ENCODE measurements at regions not wholly inside any gene's neighbourhood (a gene's known extent, or its start where the extent isn't known, plus 50 kb on each side); places are given as distances from the start of the nearest gene placed in this dataset.

- H3K27ac ChIP-seq (ENCODE audit: low read length), result no peak overlapping the region
- no peak overlapping the region for H3K9ac ChIP-seq (ENCODE audit: low read length)
- no peaks in the 10 kb centered on the region for H3K27me3 ChIP-seq (ENCODE audit: control insufficient read depth, insufficient read depth, low read length)
- no peak overlapping the region for H3K4me3 ChIP-seq (ENCODE audit: low read length)
- no peaks in the 10 kb centered on the region for H3K36me3 ChIP-seq (ENCODE audit: control insufficient read depth, low read depth, low read length)
- H3K4me1 ChIP-seq (ENCODE audit: control insufficient read depth, low read depth, low read length), result no peaks in the 10 kb centered on the region
- no peaks in the 10 kb centered on the region for H3K9me3 ChIP-seq (ENCODE audit: control insufficient read depth, low read depth, low read length)
These were observed 138.5 kb downstream of the WSCD1 start for GRCh38 chr17:6208608-6209180.

DNA sequence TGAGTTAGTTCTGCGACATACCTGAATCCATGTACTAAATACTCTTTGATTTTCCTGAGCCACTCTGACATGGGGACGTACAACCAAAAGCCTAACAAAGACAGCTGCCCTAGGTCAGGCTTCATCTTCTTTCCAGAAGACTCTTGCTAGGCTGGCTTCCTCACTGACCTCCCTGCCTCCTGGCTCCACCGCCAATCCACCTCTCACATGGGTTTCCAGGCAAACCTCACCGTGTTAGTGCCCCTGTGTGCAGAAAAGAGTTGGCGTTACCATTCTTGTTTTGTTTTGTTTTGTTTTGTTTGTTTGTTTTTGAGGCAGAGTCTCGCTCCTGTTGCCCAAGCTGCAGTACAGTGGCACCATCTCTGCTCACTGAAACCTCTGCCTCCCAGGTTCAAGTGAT lies 135.3 kb downstream of the WSCD1 start:
- Histone ChIP-seq H3K27me3 (ENCODE audit: control insufficient read depth, insufficient read depth, low read length) (no peaks in the 10 kb centered on the region), H3K9ac (ENCODE audit: low read length) (no peak overlapping the region), H3K4me3 (ENCODE audit: low read length) (no peak overlapping the region), H3K36me3 (ENCODE audit: control insufficient read depth, low read depth, low read length) (no peaks in the 10 kb centered on the region), H3K4me1 (ENCODE audit: control insufficient read depth, low read depth, low read length) (no peaks in the 10 kb centered on the region), H3K27ac (ENCODE audit: low read length) (no peak overlapping the region), H3K9me3 (ENCODE audit: control insufficient read depth, low read depth, low read length) (no peaks in the 10 kb centered on the region)

- H3K9ac ChIP-seq (ENCODE audit: low read length), result no peak overlapping the region
- H3K4me1 ChIP-seq (ENCODE audit: control insufficient read depth, low read depth, low read length), result no peaks in the 10 kb centered on the region
- H3K9me3 ChIP-seq (ENCODE audit: control insufficient read depth, low read depth, low read length), result no peaks in the 10 kb centered on the region
- H3K4me3 ChIP-seq (ENCODE audit: low read length), result no peak overlapping the region
- no peaks in the 10 kb centered on the region for H3K36me3 ChIP-seq (ENCODE audit: control insufficient read depth, low read depth, low read length)
- H3K27ac ChIP-seq (ENCODE audit: low read length), result no peak overlapping the region
- H3K27me3 ChIP-seq (ENCODE audit: control insufficient read depth, insufficient read depth, low read length), result no peaks in the 10 kb centered on the region
These were observed 134.9 kb downstream of the WSCD1 start for GRCh38 chr17:6205033-6205432.

GRCh38 chr17:6204203-6204722 lies 134.1 kb downstream of the WSCD1 start:
- no peaks in the 10 kb centered on the region for H3K4me1 ChIP-seq (ENCODE audit: control insufficient read depth, low read depth, low read length)
- no peaks in the 10 kb centered on the region for H3K27me3 ChIP-seq (ENCODE audit: control insufficient read depth, insufficient read depth, low read length)
- H3K36me3 ChIP-seq (ENCODE audit: control insufficient read depth, low read depth, low read length), result no peaks in the 10 kb centered on the region
- H3K27ac ChIP-seq (ENCODE audit: low read length), result no peak overlapping the region
- no peaks in the 10 kb centered on the region for H3K9me3 ChIP-seq (ENCODE audit: control insufficient read depth, low read depth, low read length)
- no peak overlapping the region for H3K9ac ChIP-seq (ENCODE audit: low read length)
- H3K4me3 ChIP-seq (ENCODE audit: low read length), result no peak overlapping the region

DNA sequence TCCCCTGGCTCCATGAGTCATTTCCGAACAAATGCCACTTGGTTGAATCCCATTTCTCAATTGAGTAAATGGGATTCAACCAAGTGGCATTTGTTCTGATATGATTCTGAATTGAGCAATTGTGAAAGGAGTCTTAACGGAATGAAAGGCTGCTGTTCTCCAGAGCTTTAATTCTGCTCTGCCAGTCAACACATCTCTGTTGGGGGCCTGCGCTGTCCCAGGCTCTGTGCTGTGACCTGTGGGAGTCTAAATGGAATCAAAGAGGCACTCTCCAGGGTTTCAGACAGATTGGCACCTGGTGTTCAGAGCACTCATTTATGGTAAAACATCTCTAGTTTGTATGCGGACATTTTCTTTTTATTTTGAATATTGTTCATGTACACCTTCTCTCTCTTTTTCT lies 126.2 kb downstream of the WSCD1 start:
- H3K27ac ChIP-seq (ENCODE audit: low read length), result no peak overlapping the region
- H3K9me3 ChIP-seq (ENCODE audit: control insufficient read depth, low read depth, low read length), result no peaks in the 10 kb centered on the region
- no peaks in the 10 kb centered on the region for H3K36me3 ChIP-seq (ENCODE audit: control insufficient read depth, low read depth, low read length)
- no peaks in the 10 kb centered on the region for H3K27me3 ChIP-seq (ENCODE audit: control insufficient read depth, insufficient read depth, low read length)
- no peak overlapping the region for H3K9ac ChIP-seq (ENCODE audit: low read length)
- H3K4me1 ChIP-seq (ENCODE audit: control insufficient read depth, low read depth, low read length), result no peaks in the 10 kb centered on the region
- H3K4me3 ChIP-seq (ENCODE audit: low read length), result no peak overlapping the region

- H3K4me1 ChIP-seq (ENCODE audit: control insufficient read depth, low read depth, low read length), result no peaks in the 10 kb centered on the region
- no peaks in the 10 kb centered on the region for H3K9me3 ChIP-seq (ENCODE audit: control insufficient read depth, low read depth, low read length)
- H3K9ac ChIP-seq (ENCODE audit: low read length), result no peak overlapping the region
- H3K27me3 ChIP-seq (ENCODE audit: control insufficient read depth, insufficient read depth, low read length), result no peaks in the 10 kb centered on the region
- H3K4me3 ChIP-seq (ENCODE audit: low read length), result no peak overlapping the region
- no peaks in the 10 kb centered on the region for H3K36me3 ChIP-seq (ENCODE audit: control insufficient read depth, low read depth, low read length)
- no peak overlapping the region for H3K27ac ChIP-seq (ENCODE audit: low read length)
These were observed 124.9 kb downstream of the WSCD1 start for GRCh38 chr17:6195123-6195522.

DNA sequence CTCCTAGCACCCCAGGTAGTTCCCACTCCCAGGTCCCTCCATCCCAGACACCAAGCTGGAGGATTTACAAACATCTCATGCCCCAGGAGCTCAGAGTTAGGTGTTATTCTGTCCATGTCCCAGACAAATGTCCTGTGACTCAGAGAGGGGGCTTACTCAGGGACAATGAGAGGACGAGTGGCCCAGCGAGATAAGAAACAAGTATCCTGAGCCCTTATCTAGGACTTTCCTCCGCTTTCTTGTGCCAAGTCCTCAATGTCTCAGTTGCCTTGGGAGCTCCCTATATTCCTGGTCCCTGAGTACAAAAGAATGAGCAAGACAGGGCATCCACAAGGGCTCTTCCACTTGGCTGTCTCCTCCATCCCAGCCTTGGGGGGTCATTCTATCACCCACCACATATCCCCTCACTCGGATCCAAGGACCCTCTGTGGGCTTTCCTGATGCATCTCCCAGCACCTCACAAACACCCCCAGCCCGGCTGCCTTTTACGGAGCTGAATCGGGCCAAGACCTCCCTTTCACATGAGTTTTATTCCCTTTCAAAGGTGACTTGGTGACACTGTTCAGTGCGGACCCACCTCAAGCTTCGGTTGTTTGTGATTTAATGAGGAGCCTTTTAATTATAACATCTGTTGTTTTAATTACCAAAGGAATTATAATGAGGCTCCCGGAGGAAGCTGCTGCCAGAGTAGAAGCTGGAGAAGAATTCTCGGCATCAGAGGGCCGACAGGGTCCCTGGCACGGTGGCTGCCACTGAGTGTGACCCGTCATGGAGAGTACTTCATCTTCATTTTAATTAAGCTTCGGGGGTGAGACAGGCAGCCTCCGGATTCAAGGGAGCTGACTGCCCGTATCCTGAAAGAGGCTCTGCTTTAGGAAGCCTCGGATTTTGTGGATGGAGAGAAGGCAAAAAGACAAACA lies 121.5 kb downstream of the WSCD1 start:
- no peaks in the 10 kb centered on the region for H3K4me1 ChIP-seq (ENCODE audit: control insufficient read depth, low read depth, low read length)
- no peaks in the 10 kb centered on the region for H3K27me3 ChIP-seq (ENCODE audit: control insufficient read depth, insufficient read depth, low read length)

GRCh38 chr17:6187836-6188235 lies 117.7 kb downstream of the WSCD1 start:
- H3K36me3 ChIP-seq (ENCODE audit: control insufficient read depth, low read depth, low read length), result no peaks in the 10 kb centered on the region
- H3K4me3 ChIP-seq (ENCODE audit: low read length), result no peak overlapping the region
- no peaks in the 10 kb centered on the region for H3K9me3 ChIP-seq (ENCODE audit: control insufficient read depth, low read depth, low read length)
- no peaks in the 10 kb centered on the region for H3K4me1 ChIP-seq (ENCODE audit: control insufficient read depth, low read depth, low read length)
- H3K27ac ChIP-seq (ENCODE audit: low read length), result no peak overlapping the region
- H3K27me3 ChIP-seq (ENCODE audit: control insufficient read depth, insufficient read depth, low read length), result no peaks in the 10 kb centered on the region
- H3K9ac ChIP-seq (ENCODE audit: low read length), result no peak overlapping the region

More for the DNA sequence above, 121.5 kb downstream of the WSCD1 start:
- no peak overlapping the region for H3K27ac ChIP-seq (ENCODE audit: low read length)
- H3K36me3 ChIP-seq (ENCODE audit: control insufficient read depth, low read depth, low read length), result no peaks in the 10 kb centered on the region
- no peak overlapping the region for H3K9ac ChIP-seq (ENCODE audit: low read length)
- H3K4me3 ChIP-seq (ENCODE audit: low read length), result no peak overlapping the region
- H3K9me3 ChIP-seq (ENCODE audit: control insufficient read depth, low read depth, low read length), result no peaks in the 10 kb centered on the region

- Histone ChIP-seq H3K4me3 (ENCODE audit: low read length) (no peak overlapping the region), H3K9ac (ENCODE audit: low read length) (no peak overlapping the region), H3K36me3 (ENCODE audit: control insufficient read depth, low read depth, low read length) (no peaks in the 10 kb centered on the region), H3K9me3 (ENCODE audit: control insufficient read depth, low read depth, low read length) (no peaks in the 10 kb centered on the region), H3K27me3 (ENCODE audit: control insufficient read depth, insufficient read depth, low read length) (no peaks in the 10 kb centered on the region), H3K27ac (ENCODE audit: low read length) (no peak overlapping the region), H3K4me1 (ENCODE audit: control insufficient read depth, low read depth, low read length) (no peaks in the 10 kb centered on the region)
These were observed 116.8 kb downstream of the WSCD1 start for GRCh38 chr17:6186998-6187397.

- Histone ChIP-seq H3K9ac (ENCODE audit: low read length) (no peak overlapping the region), H3K9me3 (ENCODE audit: control insufficient read depth, low read depth, low read length) (no peaks in the 10 kb centered on the region), H3K4me3 (ENCODE audit: low read length) (no peak overlapping the region), H3K4me1 (ENCODE audit: control insufficient read depth, low read depth, low read length) (no peaks in the 10 kb centered on the region), H3K27me3 (ENCODE audit: control insufficient read depth, insufficient read depth, low read length) (no peaks in the 10 kb centered on the region), H3K36me3 (ENCODE audit: control insufficient read depth, low read depth, low read length) (no peaks in the 10 kb centered on the region), H3K27ac (ENCODE audit: low read length) (no peak overlapping the region)
These were observed 114.3 kb downstream of the WSCD1 start for GRCh38 chr17:6184508-6184907.

DNA sequence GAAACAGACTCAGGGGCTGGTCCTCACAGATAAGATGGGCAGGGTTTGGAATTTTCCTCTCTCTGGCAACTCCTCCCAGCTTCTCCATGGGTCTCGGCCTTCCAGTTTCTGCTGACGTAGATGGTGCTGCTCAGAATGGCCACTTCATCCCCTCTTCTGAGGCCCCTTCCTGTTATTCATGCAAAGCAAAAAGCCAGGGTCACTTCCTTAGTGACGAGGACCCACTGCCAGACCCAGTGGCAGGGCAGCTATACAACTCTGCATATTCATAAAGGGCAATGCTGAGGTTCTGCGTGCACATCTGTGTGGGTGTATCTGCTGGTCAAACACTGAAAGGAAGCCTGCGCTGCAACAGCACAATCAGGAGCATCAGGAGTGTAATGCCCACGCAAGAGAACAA lies 108.8 kb downstream of the WSCD1 start:
- H3K9ac ChIP-seq (ENCODE audit: low read length), result no peak overlapping the region

More for the DNA sequence above, 108.8 kb downstream of the WSCD1 start:
- Histone ChIP-seq H3K4me1 (ENCODE audit: control insufficient read depth, low read depth, low read length) (no peaks in the 10 kb centered on the region), H3K36me3 (ENCODE audit: control insufficient read depth, low read depth, low read length) (no peaks in the 10 kb centered on the region), H3K4me3 (ENCODE audit: low read length) (no peak overlapping the region), H3K9me3 (ENCODE audit: control insufficient read depth, low read depth, low read length) (no peaks in the 10 kb centered on the region), H3K27ac (ENCODE audit: low read length) (no peak overlapping the region), H3K27me3 (ENCODE audit: control insufficient read depth, insufficient read depth, low read length) (no peaks in the 10 kb centered on the region)

Measured in iPS-18a (cell line).